Nephron progenitor cell (in vitro differentiated cells): ENCODE measurements at regions not wholly inside any gene's neighbourhood (a gene's known extent, or its start where the extent isn't known, plus 50 kb on each side); places are given as distances from the start of the nearest gene placed in this dataset.

Source experiments
- DNase-seq: peaks from one replicate; pipeline ENCODE4 v3.0.0; 2021
- H3K27ac Mint-ChIP-seq: 2 replicates; pipeline ENCODE4 v1.8.0; 2021; ENCODE audit warnings: mild to moderate bottlenecking, moderate library complexity, mixed read lengths
- H3K27me3 Mint-ChIP-seq: 2 replicates; pipeline ENCODE4 v1.8.0; 2021; ENCODE audit warnings: mild to moderate bottlenecking, low read depth, mixed read lengths; ENCODE audit not compliant: poor library complexity
- H3K36me3 Mint-ChIP-seq: 2 replicates; pipeline ENCODE4 v1.8.0; 2021; ENCODE audit warnings: low read depth, mixed read lengths
- H3K4me1 Mint-ChIP-seq: 2 replicates; pipeline ENCODE4 v1.8.0; 2021; ENCODE audit warnings: mixed read lengths
- H3K4me3 Mint-ChIP-seq: 2 replicates; pipeline ENCODE4 v1.8.0; 2021; ENCODE audit warnings: mild to moderate bottlenecking, moderate library complexity, mixed read lengths
- H3K9me3 Mint-ChIP-seq: 2 replicates; pipeline ENCODE4 v1.8.0; 2021; ENCODE audit warnings: mild to moderate bottlenecking, moderate library complexity, mixed read lengths
- CTCF ChIP-seq: fragments of 200-600 bp; sonication (generic); IDR thresholded peaks from 2 replicates; pipeline ENCODE4 v1.5.0; 2021; ENCODE audit warnings: antibody characterized with exemption

- peaks cover 4% of the 10 kb centered on the region for H3K27me3 Mint-ChIP-seq
- no peak for TF ChIP-seq CTCF
- H3K27ac Mint-ChIP-seq, result no peak overlapping the region
- H3K9me3 Mint-ChIP-seq, result no peaks in the 10 kb centered on the region
- H3K36me3 Mint-ChIP-seq, result no peaks in the 10 kb centered on the region
- no peak overlapping the region for H3K4me3 Mint-ChIP-seq
- no peaks in the 10 kb centered on the region for H3K4me1 Mint-ChIP-seq
- DNase-seq, result no peak
Observed at GRCh38 chr7:94129443-94130140, 125.4 kb upstream of the BET1 start.

GRCh38 chr7:94130716-94131115 lies 126.6 kb upstream of the BET1 start:
- Mint-ChIP-seq H3K9me3 (no peaks in the 10 kb centered on the region), H3K27me3 (peaks cover 3% of the 10 kb centered on the region), H3K36me3 (no peaks in the 10 kb centered on the region), H3K4me1 (no peaks in the 10 kb centered on the region), H3K27ac (no peak overlapping the region), H3K4me3 (no peak overlapping the region)
- DNase-seq, result no peak
- TF ChIP-seq CTCF, result no peak

GRCh38 chr7:94133460-94133859 lies 129.3 kb upstream of the BET1 start:
- Mint-ChIP-seq H3K27me3 (no peaks in the 10 kb centered on the region), H3K4me1 (no peaks in the 10 kb centered on the region), H3K9me3 (no peaks in the 10 kb centered on the region), H3K4me3 (no peak overlapping the region), H3K36me3 (no peaks in the 10 kb centered on the region), H3K27ac (no peak overlapping the region)
- DNase-seq, result no peak
- no peak for TF ChIP-seq CTCF

DNA sequence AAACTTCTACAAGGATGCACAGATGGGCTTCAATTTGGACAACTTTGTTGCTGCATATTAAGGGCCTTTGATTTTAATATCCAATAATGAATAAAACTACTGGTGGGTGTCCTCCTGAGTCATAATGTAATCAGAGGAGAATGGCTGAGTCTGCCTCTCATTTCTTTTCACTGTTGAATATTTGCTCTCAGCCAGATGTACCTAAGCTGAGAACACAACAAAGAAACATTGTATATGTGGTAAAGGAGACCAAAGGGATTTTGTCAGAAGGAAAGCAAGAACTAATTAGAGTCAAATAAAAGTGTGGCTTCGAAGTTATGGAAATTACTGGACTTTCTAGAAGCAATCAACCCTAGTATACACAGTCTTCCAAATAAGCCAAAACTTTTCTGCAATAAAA lies 131.0 kb upstream of the BET1 start:
- Mint-ChIP-seq H3K9me3 (no peaks in the 10 kb centered on the region), H3K36me3 (no peaks in the 10 kb centered on the region), H3K4me3 (no peak overlapping the region), H3K4me1 (no peaks in the 10 kb centered on the region), H3K27ac (no peak overlapping the region), H3K27me3 (peaks cover 4% of the 10 kb centered on the region)
- TF ChIP-seq CTCF, result no peak
- DNase-seq, result no peak

GRCh38 chr7:94142281-94142680 lies 138.1 kb upstream of the BET1 start:
- DNase-seq, result no peak
- H3K4me1 Mint-ChIP-seq, result no peaks in the 10 kb centered on the region
- no peak overlapping the region for H3K4me3 Mint-ChIP-seq
- no peaks in the 10 kb centered on the region for H3K36me3 Mint-ChIP-seq
- no peak overlapping the region for H3K27ac Mint-ChIP-seq
- peaks cover 4% of the 10 kb centered on the region for H3K27me3 Mint-ChIP-seq
- TF ChIP-seq CTCF, result no peak
- H3K9me3 Mint-ChIP-seq, result no peaks in the 10 kb centered on the region

DNA sequence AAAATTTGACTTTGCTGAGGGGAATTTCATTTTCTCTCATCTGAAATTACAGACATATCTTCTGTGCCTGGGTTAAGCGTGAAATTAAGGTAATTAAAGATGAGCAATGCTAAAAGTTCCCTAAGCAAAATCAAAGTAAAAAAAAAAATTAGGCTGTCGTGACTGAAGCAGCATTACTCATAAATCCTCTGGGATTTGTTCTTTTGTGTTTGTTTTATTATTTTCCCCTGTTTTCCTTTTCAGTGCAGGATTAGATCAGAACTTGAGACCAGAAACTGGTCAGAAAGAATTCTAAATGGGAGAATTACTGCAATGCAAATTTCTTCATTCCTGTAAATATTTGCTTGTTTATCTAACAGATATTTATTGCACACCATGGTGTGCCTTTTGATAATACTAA lies 141.4 kb upstream of the BET1 start:
- Mint-ChIP-seq H3K27ac (no peak overlapping the region), H3K27me3 (no peaks in the 10 kb centered on the region), H3K9me3 (no peaks in the 10 kb centered on the region), H3K36me3 (no peaks in the 10 kb centered on the region), H3K4me3 (no peak overlapping the region), H3K4me1 (no peaks in the 10 kb centered on the region)
- TF ChIP-seq CTCF, result no peak
- DNase-seq, result no peak
